Neuron (in vitro differentiated cells): ENCODE measurements at regions not wholly inside any gene's neighbourhood (a gene's known extent, or its start where the extent isn't known, plus 50 kb on each side); places are given as distances from the start of the nearest gene placed in this dataset.
"Not testable (repeated sequence)": the region's sequence is repeated elsewhere in the genome, so short reads cannot be mapped to it uniquely, and the experiment has no call there.

Experiments used
- H2AFZ ChIP-seq: one replicate; pipeline ENCODE4 v1.6.1; 2013; ENCODE audit warnings: low read depth, mild to moderate bottlenecking, inconsistent platforms, low read length, moderate library complexity
- H3K27me3 ChIP-seq: one replicate; pipeline ENCODE4 v1.6.1; 2013; ENCODE audit warnings: low read length; ENCODE audit not compliant: insufficient read depth
- H3K36me3 ChIP-seq: one replicate; pipeline ENCODE4 v1.6.1; 2013; ENCODE audit warnings: low read length; ENCODE audit not compliant: insufficient read depth
- H3K4me1 ChIP-seq: one replicate; pipeline ENCODE4 v1.6.1; 2013; ENCODE audit warnings: low read length; ENCODE audit not compliant: insufficient read depth
- H3K4me3 ChIP-seq: 2 replicates; pipeline ENCODE4 v1.5.1; 2013; ENCODE audit warnings: mild to moderate bottlenecking, low read length, moderate library complexity
- H3K9me3 ChIP-seq: one replicate; pipeline ENCODE4 v1.6.1; 2013; ENCODE audit warnings: low read length

- H3K36me3 ChIP-seq, H3K27me3 ChIP-seq, H2AFZ ChIP-seq, H3K4me3 ChIP-seq, H3K9me3 ChIP-seq: not testable (repeated sequence)
- H3K4me1 ChIP-seq = peaks cover 27% of the 10 kb centered on the region
Observed at GRCh38 chr1:96595530-96595929, 126.1 kb upstream of the PTBP2 start.

GRCh38 chr1:96596226-96596922 is 125.2 kb upstream of the PTBP2 start:
- peaks cover 27% of the 10 kb centered on the region for H3K4me1 ChIP-seq
- peaks cover 2% of the 10 kb centered on the region for H3K9me3 ChIP-seq
- H3K36me3 ChIP-seq = no peaks in the 10 kb centered on the region

GRCh38 chr1:96597218-96597617 is 124.4 kb upstream of the PTBP2 start:
- Histone ChIP-seq H3K36me3 (no peaks in the 10 kb centered on the region), H2AFZ (no peak overlapping the region), H3K4me3 (no peak overlapping the region), H3K4me1 (peaks cover 27% of the 10 kb centered on the region), H3K27me3 (no peaks in the 10 kb centered on the region), H3K9me3 (peaks cover 2% of the 10 kb centered on the region)

More at GRCh38 chr1:96596226-96596922, 125.2 kb upstream of the PTBP2 start:
- H3K27me3 ChIP-seq = no peaks in the 10 kb centered on the region
- peak overlapping the region; percentile 44 for H2AFZ ChIP-seq
- no peak overlapping the region for H3K4me3 ChIP-seq

- peaks cover 27% of the 10 kb centered on the region for H3K4me1 ChIP-seq
- no peaks in the 10 kb centered on the region for H3K27me3 ChIP-seq
- H3K9me3 ChIP-seq = no peaks in the 10 kb centered on the region
- no peaks in the 10 kb centered on the region for H3K36me3 ChIP-seq
- H3K4me3 ChIP-seq = no peak overlapping the region
- no peak overlapping the region for H2AFZ ChIP-seq
Observed at GRCh38 chr1:96598416-96599168, 123.0 kb upstream of the PTBP2 start.

- H3K4me1 ChIP-seq, H2AFZ ChIP-seq, H3K36me3 ChIP-seq, H3K27me3 ChIP-seq, H3K4me3 ChIP-seq, H3K9me3 ChIP-seq: not testable (repeated sequence)
Observed at GRCh38 chr1:96604620-96605019, 117.0 kb upstream of the PTBP2 start.

- H3K4me1 ChIP-seq, H3K36me3 ChIP-seq, H3K4me3 ChIP-seq, H3K9me3 ChIP-seq, H2AFZ ChIP-seq, H3K27me3 ChIP-seq: not testable (repeated sequence)
Observed at GRCh38 chr1:96617375-96617774, 104.2 kb upstream of the PTBP2 start.

GRCh38 chr1:96632045-96632664 is 89.4 kb upstream of the PTBP2 start:
- Histone ChIP-seq H3K9me3 (no peaks in the 10 kb centered on the region), H3K4me1 (peaks cover 4% of the 10 kb centered on the region), H2AFZ (no peak overlapping the region), H3K27me3 (no peaks in the 10 kb centered on the region), H3K4me3 (no peak overlapping the region), H3K36me3 (no peaks in the 10 kb centered on the region)

- Histone ChIP-seq H3K4me1 (peaks cover 4% of the 10 kb centered on the region), H3K36me3 (no peaks in the 10 kb centered on the region), H2AFZ (no peak overlapping the region), H3K27me3 (no peaks in the 10 kb centered on the region), H3K9me3 (no peaks in the 10 kb centered on the region), H3K4me3 (no peak overlapping the region)
Observed at GRCh38 chr1:96633695-96634094, 87.9 kb upstream of the PTBP2 start.

- H3K36me3 ChIP-seq = no peaks in the 10 kb centered on the region
Observed at GRCh38 chr1:96634883-96635282, 86.7 kb upstream of the PTBP2 start.

GRCh38 chr1:96641282-96641681 is 80.3 kb upstream of the PTBP2 start:
- H3K4me3 ChIP-seq = no peak overlapping the region

More at GRCh38 chr1:96634883-96635282, 86.7 kb upstream of the PTBP2 start:
- no peak overlapping the region for H2AFZ ChIP-seq
- no peaks in the 10 kb centered on the region for H3K27me3 ChIP-seq
- no peaks in the 10 kb centered on the region for H3K9me3 ChIP-seq
- peaks cover 4% of the 10 kb centered on the region for H3K4me1 ChIP-seq
- H3K4me3 ChIP-seq = no peak overlapping the region

GRCh38 chr1:96643519-96643918 is 78.1 kb upstream of the PTBP2 start:
- H3K27me3 ChIP-seq = no peaks in the 10 kb centered on the region
- H3K36me3 ChIP-seq = no peaks in the 10 kb centered on the region
- no peak overlapping the region for H2AFZ ChIP-seq
- no peaks in the 10 kb centered on the region for H3K9me3 ChIP-seq
- peaks cover 5% of the 10 kb centered on the region for H3K4me1 ChIP-seq
- no peak overlapping the region for H3K4me3 ChIP-seq

More at GRCh38 chr1:96641282-96641681, 80.3 kb upstream of the PTBP2 start:
- Histone ChIP-seq H3K9me3 (no peaks in the 10 kb centered on the region), H2AFZ (no peak overlapping the region), H3K27me3 (no peaks in the 10 kb centered on the region), H3K36me3 (no peaks in the 10 kb centered on the region), H3K4me1 (peaks cover 5% of the 10 kb centered on the region)

GRCh38 chr1:96649301-96649700 is 72.3 kb upstream of the PTBP2 start:
- H3K36me3 ChIP-seq = no peaks in the 10 kb centered on the region

GRCh38 chr1:96651517-96651916 is 70.1 kb upstream of the PTBP2 start:
- H3K36me3 ChIP-seq = no peaks in the 10 kb centered on the region
- H3K4me3 ChIP-seq = no peak overlapping the region
- no peaks in the 10 kb centered on the region for H3K27me3 ChIP-seq
- H3K9me3 ChIP-seq = no peaks in the 10 kb centered on the region
- no peak overlapping the region for H2AFZ ChIP-seq
- H3K4me1 ChIP-seq = no peaks in the 10 kb centered on the region

More at GRCh38 chr1:96649301-96649700, 72.3 kb upstream of the PTBP2 start:
- Histone ChIP-seq H3K9me3 (no peaks in the 10 kb centered on the region), H3K4me3 (no peak overlapping the region), H2AFZ (no peak overlapping the region), H3K27me3 (no peaks in the 10 kb centered on the region), H3K4me1 (no peaks in the 10 kb centered on the region)
